ENCODE measurements at regions not wholly inside any gene's neighbourhood (a gene's known extent, or its start where the extent isn't known, plus 50 kb on each side); places are given as distances from the start of the nearest gene placed in this dataset.
"Not testable (repeated sequence)": the region's sequence is repeated elsewhere in the genome, so short reads cannot be mapped to it uniquely, and the experiment has no call there.

DNA sequence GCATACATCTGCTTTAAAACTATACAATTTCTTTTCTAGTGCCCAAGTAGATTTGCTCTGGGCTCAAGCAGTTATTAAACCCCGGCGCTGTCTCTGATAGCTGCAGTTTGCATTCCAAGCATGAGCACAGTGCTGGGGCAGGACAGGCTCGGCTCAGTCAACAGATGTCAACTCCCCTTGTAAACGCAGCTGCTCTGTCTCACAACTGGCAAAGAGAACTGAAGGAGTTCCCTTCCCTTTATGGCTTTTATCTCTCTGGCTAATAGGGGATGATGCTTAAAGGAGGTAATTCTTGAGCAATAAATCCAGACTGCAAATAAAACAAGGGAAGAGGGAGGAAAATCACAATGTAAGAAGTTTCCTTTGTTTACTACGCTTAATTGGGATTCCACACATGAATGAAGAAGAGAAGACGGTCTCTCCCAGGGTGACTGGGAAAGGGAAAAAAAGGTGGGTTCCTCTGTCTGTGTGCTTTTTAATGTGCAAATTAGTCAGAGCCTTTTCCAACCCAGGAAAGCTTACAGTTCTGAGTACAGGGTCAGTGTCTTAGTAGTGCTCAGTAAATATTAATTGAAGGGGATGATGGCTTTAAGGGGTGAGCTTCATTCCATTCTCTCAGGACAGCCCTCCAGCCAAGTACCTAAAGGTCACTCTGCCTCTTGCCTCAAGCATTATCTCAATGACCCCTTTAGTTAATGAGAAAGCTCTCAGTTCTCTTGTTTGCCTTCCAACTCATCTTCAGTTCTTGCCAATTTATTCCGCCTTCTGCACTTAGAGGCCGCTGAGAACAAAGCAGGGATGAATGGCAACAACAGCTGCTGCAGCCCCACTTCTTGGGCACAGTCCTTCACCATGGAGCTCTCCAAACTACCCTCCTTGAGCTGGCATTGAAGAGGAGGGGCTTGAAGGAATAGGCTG, 155.7 kb upstream of the JADE1 start:
- H3K4me1 ChIP-seq, result peaks cover 0 to 1% of the 10 kb centered on the region in 2 donors
- no peaks in the 10 kb centered on the region for H3K36me3 ChIP-seq
- TF ChIP-seq, protein P1, sequence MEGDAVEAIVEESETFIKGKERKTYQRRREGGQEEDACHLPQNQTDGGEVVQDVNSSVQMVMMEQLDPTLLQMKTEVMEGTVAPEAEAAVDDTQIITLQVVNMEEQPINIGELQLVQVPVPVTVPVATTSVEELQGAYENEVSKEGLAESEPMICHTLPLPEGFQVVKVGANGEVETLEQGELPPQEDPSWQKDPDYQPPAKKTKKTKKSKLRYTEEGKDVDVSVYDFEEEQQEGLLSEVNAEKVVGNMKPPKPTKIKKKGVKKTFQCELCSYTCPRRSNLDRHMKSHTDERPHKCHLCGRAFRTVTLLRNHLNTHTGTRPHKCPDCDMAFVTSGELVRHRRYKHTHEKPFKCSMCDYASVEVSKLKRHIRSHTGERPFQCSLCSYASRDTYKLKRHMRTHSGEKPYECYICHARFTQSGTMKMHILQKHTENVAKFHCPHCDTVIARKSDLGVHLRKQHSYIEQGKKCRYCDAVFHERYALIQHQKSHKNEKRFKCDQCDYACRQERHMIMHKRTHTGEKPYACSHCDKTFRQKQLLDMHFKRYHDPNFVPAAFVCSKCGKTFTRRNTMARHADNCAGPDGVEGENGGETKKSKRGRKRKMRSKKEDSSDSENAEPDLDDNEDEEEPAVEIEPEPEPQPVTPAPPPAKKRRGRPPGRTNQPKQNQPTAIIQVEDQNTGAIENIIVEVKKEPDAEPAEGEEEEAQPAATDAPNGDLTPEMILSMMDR (IDR thresholded peaks at IDR 0.05), result no peak
- DNase-seq (ENCODE audit: low spot score in 2 of 2), result no peak
- H3K9me3 ChIP-seq, result no peaks in the 10 kb centered on the region
- H3K4me3 ChIP-seq, result no peak overlapping the region
- intact Hi-C loops (cut with DNase I; ENCODE audit: low total_unique reads), result no loop called here
- H3K27ac ChIP-seq, result no peak overlapping the region
- no peaks in the 10 kb centered on the region for H3K27me3 ChIP-seq

DNA sequence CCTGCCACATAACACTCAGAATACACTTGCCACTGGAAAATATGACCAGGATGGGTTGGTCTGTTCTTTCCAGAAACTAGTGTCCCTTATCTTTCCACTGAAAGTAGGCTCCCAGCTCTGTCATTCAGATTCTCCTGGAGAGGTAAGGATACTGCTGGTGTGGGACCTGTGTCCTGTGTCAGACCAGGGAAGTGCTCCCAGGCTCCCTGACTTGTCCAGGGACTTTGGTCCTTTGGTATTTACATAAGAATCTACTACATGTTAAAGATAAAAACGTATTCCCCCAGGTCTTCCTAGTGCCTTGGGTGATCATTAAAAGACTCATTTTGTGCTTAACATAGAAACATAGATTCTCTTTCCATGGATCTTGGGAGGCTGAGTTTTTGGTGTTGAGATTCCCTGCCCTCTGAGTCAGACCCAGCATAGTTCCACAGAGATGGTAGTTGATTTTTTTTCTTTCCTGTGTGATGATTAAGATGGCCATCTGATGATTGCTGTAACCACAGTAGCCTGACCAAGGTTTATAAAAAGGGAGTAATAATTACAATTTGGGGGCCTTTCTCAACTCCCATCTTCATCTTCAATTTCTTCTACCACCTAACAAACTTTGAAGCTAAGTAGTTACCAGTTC, 159.8 kb upstream of the JADE1 start:
- DNase-seq (ENCODE audit: low spot score in 2 of 2), result no peak
- H3K27ac ChIP-seq, result no peak overlapping the region
- H3K36me3 ChIP-seq, result no peaks in the 10 kb centered on the region
- H3K27me3 ChIP-seq, result no peaks in the 10 kb centered on the region
- H3K4me3 ChIP-seq, result no peak overlapping the region
- intact Hi-C loops (cut with DNase I; ENCODE audit: low total_unique reads), result no loop called here
- H3K9me3 ChIP-seq, result no peaks in the 10 kb centered on the region
- TF ChIP-seq POLR2A (IDR thresholded peaks at IDR 0.05) (no peak), POLR2AphosphoS5 (IDR thresholded peaks at IDR 0.05) (no peak)
- TF ChIP-seq, protein P1 (IDR thresholded peaks at IDR 0.05), result no peak
- H3K4me1 ChIP-seq, result no peaks in the 10 kb centered on the region

DNA sequence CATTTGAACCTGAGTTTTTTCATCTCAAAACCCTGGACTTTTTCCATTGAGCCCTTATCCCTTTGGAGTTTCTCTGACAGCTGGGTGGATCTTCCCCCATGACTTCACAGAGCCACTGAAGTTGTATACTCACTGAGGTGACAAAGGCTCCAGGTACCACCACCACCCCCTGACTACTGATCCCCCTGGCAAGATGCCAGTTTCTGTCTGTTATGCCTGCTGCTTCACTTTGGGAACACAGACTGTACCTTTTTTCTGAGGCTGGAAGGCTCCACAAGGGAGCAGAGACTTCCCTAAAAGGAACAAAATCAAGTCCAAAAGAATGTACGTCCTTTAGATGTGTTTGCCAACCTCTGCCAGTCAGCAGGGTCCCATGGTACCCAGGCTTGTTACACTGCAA, 160.3 kb upstream of the JADE1 start:
- Histone ChIP-seq H3K4me3 (no peak overlapping the region), H3K27me3 (no peaks in the 10 kb centered on the region), H3K4me1 (no peaks in the 10 kb centered on the region), H3K36me3 (no peaks in the 10 kb centered on the region), H3K27ac (no peak overlapping the region), H3K9me3 (no peaks in the 10 kb centered on the region)
- TF ChIP-seq, protein P1 (IDR thresholded peaks at IDR 0.05), result no peak
- TF ChIP-seq POLR2A (IDR thresholded peaks at IDR 0.05), result no peak
- no peak for TF ChIP-seq POLR2AphosphoS5 (IDR thresholded peaks at IDR 0.05)
- DNase-seq (ENCODE audit: low spot score in 2 of 2), result no peak
- intact Hi-C loops (cut with DNase I; ENCODE audit: low total_unique reads), result no loop called here

DNA sequence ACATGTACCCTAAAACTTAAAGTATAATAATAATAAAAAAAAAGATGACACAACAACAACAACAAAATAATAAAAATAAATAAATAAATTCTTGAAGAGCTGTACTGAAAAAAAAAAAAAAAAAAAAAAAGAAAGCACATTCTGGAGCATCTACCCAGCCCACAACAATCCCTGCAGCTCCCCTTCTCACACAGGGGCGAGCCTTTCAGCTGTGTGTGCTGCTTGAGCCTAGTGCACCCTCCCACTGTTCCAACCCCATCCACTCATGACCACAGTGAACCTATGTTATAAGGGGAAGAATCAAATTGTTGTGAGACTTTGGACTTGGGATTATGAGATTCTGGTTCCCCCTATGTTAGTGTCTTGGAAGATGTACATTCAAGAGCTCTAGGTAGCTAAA, 161.5 kb upstream of the JADE1 start:
- no peaks in the 10 kb centered on the region for H3K4me1 ChIP-seq
- no peak overlapping the region for H3K4me3 ChIP-seq
- no peak for DNase-seq (ENCODE audit: low spot score in 2 of 2)
- no peaks in the 10 kb centered on the region for H3K36me3 ChIP-seq
- TF ChIP-seq POLR2AphosphoS5 (IDR thresholded peaks at IDR 0.05) (no peak), POLR2A (IDR thresholded peaks at IDR 0.05) (no peak)
- TF ChIP-seq, protein P1 (IDR thresholded peaks at IDR 0.05), result no peak
- no peaks in the 10 kb centered on the region for H3K27me3 ChIP-seq
- H3K27ac ChIP-seq, result no peak overlapping the region
- intact Hi-C loops (cut with DNase I; ENCODE audit: low total_unique reads), result no loop called here
- H3K9me3 ChIP-seq, result no peaks in the 10 kb centered on the region

DNA sequence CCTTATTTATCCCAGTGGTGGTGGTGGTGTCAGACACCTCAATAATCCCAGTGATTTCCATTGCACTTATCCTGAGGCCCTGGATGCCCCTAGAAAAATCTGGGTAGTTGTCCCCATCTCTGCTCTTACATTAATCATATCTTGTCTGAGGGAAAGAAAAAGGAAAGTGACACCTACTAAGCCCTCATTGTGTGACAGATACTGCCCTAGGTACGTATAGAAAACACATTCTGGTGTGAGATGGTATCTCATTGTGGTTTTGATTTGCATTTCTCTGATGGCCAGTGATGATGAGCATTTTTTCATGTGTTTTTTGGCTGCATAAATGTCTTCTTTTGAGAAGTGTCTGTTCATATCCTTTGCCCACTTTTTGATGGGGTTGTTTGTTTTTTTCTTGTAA, 162.6 kb upstream of the JADE1 start:
- H3K27ac ChIP-seq; intact Hi-C loops (cut with DNase I; ENCODE audit: low total_unique reads): not testable (repeated sequence)

DNA sequence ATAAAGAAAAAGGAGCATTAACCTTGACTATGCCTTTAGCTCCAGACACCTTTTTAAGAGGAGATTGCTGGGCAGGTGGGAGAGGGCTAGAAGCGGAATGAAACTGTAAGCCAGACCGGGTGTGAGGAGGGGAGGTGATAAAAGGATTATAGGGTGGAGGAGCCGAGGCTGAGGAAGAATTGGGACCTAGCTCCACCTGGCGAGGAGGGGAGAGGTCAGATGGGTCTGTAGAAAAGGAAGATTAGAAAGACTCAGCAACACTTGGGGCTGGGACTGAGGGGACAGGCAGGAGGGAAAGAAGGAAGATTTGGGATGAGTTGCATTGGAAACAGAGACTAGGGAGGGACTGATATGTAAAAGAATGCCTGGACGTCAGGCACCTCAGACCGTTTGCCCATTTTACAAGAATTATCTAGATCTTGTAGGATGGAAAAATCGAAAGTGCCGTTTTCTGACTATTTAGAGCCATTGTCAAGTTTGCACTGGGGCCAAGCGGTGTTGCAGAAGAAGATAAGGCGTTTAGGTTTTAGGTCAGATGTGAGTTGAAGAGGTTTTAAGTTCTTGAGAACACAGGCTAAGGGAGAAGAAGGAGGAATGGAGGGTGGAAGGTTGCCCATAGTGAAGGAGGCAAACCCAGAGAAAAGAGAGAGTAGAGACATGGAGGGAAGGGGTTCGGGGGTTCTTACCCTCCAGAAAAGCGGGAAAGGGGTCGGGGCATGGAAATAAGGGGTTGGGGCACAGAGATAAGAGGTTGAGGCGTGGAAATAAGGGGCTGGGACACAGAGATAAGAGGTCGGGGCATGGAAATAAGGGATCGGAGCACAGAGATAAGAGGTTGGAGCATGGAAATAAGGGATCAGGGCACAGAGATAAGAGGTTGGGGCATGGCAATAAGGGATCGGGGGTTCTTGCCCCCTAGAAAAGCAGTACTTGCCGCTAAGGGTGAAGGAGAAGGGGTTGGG, 164.5 kb upstream of the JADE1 start:
- DNase-seq (ENCODE audit: low spot score in 2 of 2); H3K27me3 ChIP-seq; H3K4me1 ChIP-seq; H3K27ac ChIP-seq; H3K36me3 ChIP-seq; H3K4me3 ChIP-seq; H3K9me3 ChIP-seq; intact Hi-C loops (cut with DNase I; ENCODE audit: low total_unique reads): not testable (repeated sequence)

More for the DNA sequence above, 162.6 kb upstream of the JADE1 start:
- H3K36me3 ChIP-seq; DNase-seq (ENCODE audit: low spot score in 2 of 2); H3K4me3 ChIP-seq; H3K4me1 ChIP-seq; H3K27me3 ChIP-seq; H3K9me3 ChIP-seq: not testable (repeated sequence)

DNA sequence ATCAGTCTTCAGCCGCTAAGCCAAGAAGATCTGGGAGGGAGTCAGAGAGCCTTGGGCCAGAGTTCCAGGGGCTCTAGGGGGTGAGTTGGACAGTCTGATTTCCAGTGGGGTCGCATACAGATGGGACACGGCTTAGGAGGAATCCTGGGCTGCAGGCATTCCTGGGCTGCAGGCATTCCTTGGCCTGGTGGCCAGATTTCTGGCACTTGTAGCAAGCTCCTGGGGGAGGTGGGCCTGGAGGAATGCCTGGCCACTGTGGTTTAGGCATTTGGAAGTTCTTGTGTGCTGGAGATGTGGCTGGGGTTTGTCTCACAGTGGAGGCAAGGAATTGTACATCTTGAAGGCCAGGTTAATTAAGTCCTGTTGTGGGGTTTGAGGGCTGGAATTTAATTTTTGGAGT, 165.4 kb upstream of the JADE1 start:
- H3K4me1 ChIP-seq; DNase-seq (ENCODE audit: low spot score in 2 of 2); H3K36me3 ChIP-seq; H3K27me3 ChIP-seq; intact Hi-C loops (cut with DNase I; ENCODE audit: low total_unique reads); H3K27ac ChIP-seq; H3K4me3 ChIP-seq; H3K9me3 ChIP-seq: not testable (repeated sequence)

DNA sequence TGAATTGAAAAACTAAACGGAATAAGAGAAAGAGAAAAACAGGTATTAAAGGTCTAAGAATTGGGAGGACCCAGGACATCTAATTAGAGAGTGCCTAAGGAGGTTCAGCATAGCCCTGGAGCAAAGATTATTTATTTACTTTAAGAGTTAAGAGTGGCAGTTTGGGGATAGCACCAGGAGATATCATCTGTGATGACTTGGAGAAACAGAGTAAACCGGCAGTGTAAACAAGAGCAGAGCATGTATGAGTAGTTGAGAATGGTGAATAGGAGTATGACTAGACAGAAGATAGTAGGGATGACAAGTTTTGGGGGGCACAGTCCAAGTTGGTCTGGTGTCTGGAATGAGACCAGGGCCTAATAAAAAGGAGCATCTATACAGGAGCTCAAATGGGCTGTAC, 167.9 kb upstream of the JADE1 start:
- DNase-seq (ENCODE audit: low spot score in 2 of 2); intact Hi-C loops (cut with DNase I; ENCODE audit: low total_unique reads); H3K9me3 ChIP-seq; H3K27ac ChIP-seq; H3K36me3 ChIP-seq; H3K4me3 ChIP-seq; H3K27me3 ChIP-seq; H3K4me1 ChIP-seq: not testable (repeated sequence)

All from breast epithelium (tissue), 4 donors.